Esophagus muscularis mucosa (tissue), 3 donors: ENCODE measurements at regions not wholly inside any gene's neighbourhood (a gene's known extent, or its start where the extent isn't known, plus 50 kb on each side); places are given as distances from the start of the nearest gene placed in this dataset.

ENCODE experiments used
- POLR2A ChIP-seq: fragments of 450-650 bp; IDR thresholded peaks from one replicate; pipeline ENCODE4 v1.6.1; 2017; ENCODE audit warnings: antibody characterized with exemption, moderate library complexity, mild to moderate bottlenecking, low read depth
- POLR2AphosphoS5 ChIP-seq, 2 donors: sonication (generic); formaldehyde crosslinking; IDR thresholded peaks; one replicate each; pipeline ENCODE4 v1.6.1; 2017; ENCODE audit warnings: antibody characterized with exemption in 2 of 2
- TF ChIP-seq, protein P1 (sequence below), 3 experiments: fragments of 200-600 bp in 2 of 3; fragments of 450-650 bp in 1 of 3; sonication (generic) in 2 of 3; IDR thresholded peaks; one replicate each; pipeline ENCODE4 v1.5.1; 2017 to 2019; ENCODE audit warnings: antibody characterized with exemption in 3 of 3, mild to moderate bottlenecking in 2 of 3, moderate library complexity in 1 of 3

DNA sequence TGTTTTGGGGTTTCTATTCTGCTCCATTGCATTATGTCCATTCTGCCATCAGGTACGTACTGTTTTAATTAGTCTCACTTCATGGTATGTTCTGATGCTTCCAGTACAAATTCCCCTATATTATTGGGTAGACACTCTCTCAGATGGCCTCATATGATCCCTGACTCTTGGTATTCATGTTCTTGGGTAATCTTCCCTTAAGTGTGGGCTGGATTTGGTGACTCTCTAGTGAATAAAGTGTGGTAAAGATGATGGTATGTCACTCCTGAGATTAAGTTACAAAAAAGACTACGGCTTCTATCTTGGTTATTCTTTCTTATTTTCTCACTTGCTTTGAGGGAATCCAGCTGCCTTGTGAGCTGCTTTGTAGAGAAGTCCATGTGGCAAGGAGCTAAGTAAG lies 89.6 kb upstream of the TBC1D5 start:
- TF ChIP-seq, protein P1, sequence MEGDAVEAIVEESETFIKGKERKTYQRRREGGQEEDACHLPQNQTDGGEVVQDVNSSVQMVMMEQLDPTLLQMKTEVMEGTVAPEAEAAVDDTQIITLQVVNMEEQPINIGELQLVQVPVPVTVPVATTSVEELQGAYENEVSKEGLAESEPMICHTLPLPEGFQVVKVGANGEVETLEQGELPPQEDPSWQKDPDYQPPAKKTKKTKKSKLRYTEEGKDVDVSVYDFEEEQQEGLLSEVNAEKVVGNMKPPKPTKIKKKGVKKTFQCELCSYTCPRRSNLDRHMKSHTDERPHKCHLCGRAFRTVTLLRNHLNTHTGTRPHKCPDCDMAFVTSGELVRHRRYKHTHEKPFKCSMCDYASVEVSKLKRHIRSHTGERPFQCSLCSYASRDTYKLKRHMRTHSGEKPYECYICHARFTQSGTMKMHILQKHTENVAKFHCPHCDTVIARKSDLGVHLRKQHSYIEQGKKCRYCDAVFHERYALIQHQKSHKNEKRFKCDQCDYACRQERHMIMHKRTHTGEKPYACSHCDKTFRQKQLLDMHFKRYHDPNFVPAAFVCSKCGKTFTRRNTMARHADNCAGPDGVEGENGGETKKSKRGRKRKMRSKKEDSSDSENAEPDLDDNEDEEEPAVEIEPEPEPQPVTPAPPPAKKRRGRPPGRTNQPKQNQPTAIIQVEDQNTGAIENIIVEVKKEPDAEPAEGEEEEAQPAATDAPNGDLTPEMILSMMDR (IDR thresholded peaks at IDR 0.05), result no peak
- TF ChIP-seq POLR2A (no peak), POLR2AphosphoS5 (IDR thresholded peaks at IDR 0.05) (no peak)
